K562 (cell line): ENCODE measurements at regions not wholly inside any gene's neighbourhood (a gene's known extent, or its start where the extent isn't known, plus 50 kb on each side); places are given as distances from the start of the nearest gene placed in this dataset.

ENCODE experiments used
- ATAC-seq: fragments of 200-7000 bp; cut with Tn5 transposase; 3 replicates; pipeline ENCODE4 v1.9.1; 2020; ENCODE audit warnings: moderate library complexity
- BruUV-seq: library from RNA; stranded (reverse); fragments of 400-500 nt; replicated peaks from 2 replicates; lab custom pipeline; 2021; lab: Mats Ljungman, UMichigan
- CTCF ChIA-PET: fragments of 300-600 bp; formaldehyde crosslinking; extraction: SDS; loops from one replicate; lab custom pipeline; 2021; ENCODE audit warnings: low intra/inter-chr PET ratio; lab: Yijun Ruan, JAX
- POLR2A ChIA-PET: fragments of 300-600, 350-650 bp; sonication (Branson Sonifier 250); formaldehyde crosslinking; extraction: SDS; loops from one replicate; lab custom pipeline; 2021; ENCODE audit warnings: antibody characterized with exemption, inconsistent platforms; lab: Yijun Ruan, JAX
- DNase-seq, 4 experiments: peaks; one replicate each; pipeline versions ENCODE4 v3.0.0 to v3.0.0-alpha.2; 2011 to 2018; ENCODE audit warnings: low spot score in 3 of 4, mixed read lengths in 3 of 4; ENCODE audit errors: extremely low read depth in 1 of 4
- FAIRE-seq: peaks from 2 replicates; lab custom pipeline; 2011; peaks lifted over from hg19 to GRCh38; lab: Jason Lieb, UNC
- H2AFZ ChIP-seq: 2 replicates; pipeline ENCODE4 v1.6.0; 2011; ENCODE audit warnings: low read depth, low read length, control low read depth, inconsistent platforms
- H3K27ac ChIP-seq: fragments of 200-600 bp; 3 replicates; pipeline ENCODE4 v1.8.0; 2011; ENCODE audit warnings: low read depth, mild to moderate bottlenecking, control low read depth, inconsistent platforms, low read length, moderate library complexity, mixed read lengths; ENCODE audit errors: extremely low read depth
- H3K27me3 ChIP-seq, 2 experiments: fragments of 300-600 bp in 1 of 2; 2 replicates in 1 of 2; 3 replicates in 1 of 2; pipeline versions ENCODE4 v1.6.0 to v1.8.0; 2011; ENCODE audit warnings: inconsistent platforms in 2 of 2, low read length in 2 of 2, mild to moderate bottlenecking in 1 of 2, mixed read lengths in 1 of 2, moderate library complexity in 1 of 2; ENCODE audit not compliant: control insufficient read depth in 2 of 2, insufficient read depth in 2 of 2
- H3K36me3 ChIP-seq: fragments of 300-600 bp; 3 replicates; pipeline ENCODE4 v1.8.0; 2011; ENCODE audit warnings: mild to moderate bottlenecking, low read length, inconsistent platforms; ENCODE audit not compliant: control insufficient read depth, insufficient read depth
- H3K4me1 ChIP-seq, 2 experiments: fragments of 200-600 bp in 1 of 2; replicated peaks in 1 of 2; 2 replicates in 1 of 2; 3 replicates in 1 of 2; pipeline versions ENCODE4 v1.5.1 to v1.8.0; 2011; ENCODE audit warnings: inconsistent platforms in 2 of 2, low read length in 2 of 2, mild to moderate bottlenecking in 1 of 2, mixed read lengths in 1 of 2, moderate library complexity in 1 of 2; ENCODE audit not compliant: control insufficient read depth in 2 of 2, insufficient read depth in 2 of 2
- H3K4me2 ChIP-seq: 2 replicates; pipeline ENCODE4 v1.6.1; 2011; ENCODE audit warnings: low read length, control low read depth, inconsistent platforms, mixed read lengths; ENCODE audit not compliant: insufficient read depth
- H3K4me3 ChIP-seq: fragments of 200-600 bp; sonication (generic), shearing (Covaris generic); 2 replicates; pipeline ENCODE4 v1.5.1; 2016; ENCODE audit warnings: control low read depth, inconsistent platforms
- H3K79me2 ChIP-seq: fragments of 200-600 bp; 3 replicates; pipeline ENCODE4 v1.8.0; 2011; ENCODE audit warnings: low read length, inconsistent platforms; ENCODE audit not compliant: control insufficient read depth, insufficient read depth
- H3K9ac ChIP-seq, 2 experiments: 2 replicates each; pipeline versions ENCODE4 v1.6.0 to v1.6.1; 2011; ENCODE audit warnings: low read depth in 2 of 2, low read length in 2 of 2, control low read depth in 1 of 2, inconsistent platforms in 1 of 2, mild to moderate bottlenecking in 1 of 2, mixed read lengths in 1 of 2; ENCODE audit not compliant: insufficient read depth in 1 of 2
- H3K9me1 ChIP-seq: one replicate; pipeline ENCODE4 v1.6.0; 2011; ENCODE audit warnings: inconsistent platforms, mild to moderate bottlenecking, low read length, moderate library complexity; ENCODE audit not compliant: control insufficient read depth, insufficient read depth
- H3K9me3 ChIP-seq: replicated peaks from 2 replicates; pipeline ENCODE4 v1.5.1; 2011; ENCODE audit warnings: low read depth, low read length, inconsistent platforms; ENCODE audit not compliant: control insufficient read depth, insufficient read depth
- H4K20me1 ChIP-seq: replicated peaks from 2 replicates; pipeline ENCODE4 v1.6.1; 2011; ENCODE audit warnings: low read length, inconsistent platforms, mixed read lengths; ENCODE audit not compliant: control insufficient read depth, insufficient read depth
- BCOR ChIP-seq: fragments of 450-650 bp; IDR thresholded peaks from 2 replicates; pipeline ENCODE4 v1.6.1; 2016
- ELF2 ChIP-seq: fragments of 250-450 bp; sonication (Bioruptor Pico); IDR thresholded peaks from 2 replicates; pipeline ENCODE4 v1.5.0; 2021; ENCODE audit warnings: mild to moderate bottlenecking
- FOXK2 ChIP-seq, 2 experiments: fragments of 450-650 bp; IDR thresholded peaks in 1 of 2; conservative IDR thresholded peaks in 1 of 2; 2 replicates each; pipeline ENCODE4 v1.6.1; 2016; ENCODE audit warnings: low read depth in 2 of 2, mild to moderate bottlenecking in 1 of 2
- KAT7 ChIP-seq: sonication (generic); formaldehyde crosslinking; IDR thresholded peaks from 2 replicates; pipeline ENCODE4 v1.8.0; 2022; ENCODE audit warnings: missing genetic modification reagents, mild to moderate bottlenecking, borderline replicate concordance
- MTA1 ChIP-seq: fragments of 450-650 bp; IDR thresholded peaks from 2 replicates; pipeline ENCODE4 v1.6.1; 2017; ENCODE audit warnings: borderline replicate concordance
- NCOA6 ChIP-seq: fragments of 450-650 bp; IDR thresholded peaks from 2 replicates; pipeline ENCODE4 v1.6.1; 2017; ENCODE audit warnings: mild to moderate bottlenecking
- RFX1 ChIP-seq: fragments of 450-650 bp; IDR thresholded peaks from 2 replicates; pipeline ENCODE4 v1.6.1; 2016; ENCODE audit warnings: mild to moderate bottlenecking, moderate library complexity
- ZC3H8 ChIP-seq: fragments of 450-650 bp; IDR thresholded peaks from 2 replicates; pipeline ENCODE4 v1.6.1; 2017
- ZNF197 ChIP-seq: fragments of 200-800 bp; sonication (Bioruptor generic); IDR thresholded peaks from 2 replicates; pipeline ENCODE4 v1.6.1; 2016; ENCODE audit warnings: low read depth, missing genetic modification characterization, missing compliant biosample characterization
- ZNF23 ChIP-seq: fragments of 250-450 bp; sonication (Bioruptor Pico); IDR thresholded peaks from 2 replicates; pipeline ENCODE4 v1.4.0; 2020; ENCODE audit warnings: mild to moderate bottlenecking
- ZNF3 ChIP-seq: fragments of 250-450 bp; sonication (Bioruptor Pico); IDR thresholded peaks from 2 replicates; pipeline ENCODE4 v1.5.0; 2021; ENCODE audit warnings: mild to moderate bottlenecking, moderate library complexity
- WGBS: fragments of 100-300 bp; shearing (Covaris generic); methylation state at CpG from one replicate; pipeline ENCODE4 v1.1.6; 2016; ENCODE audit warnings: low coverage, mixed read lengths; ENCODE audit not compliant: insufficient coverage; ENCODE audit errors: missing lambda C conversion rate; 5-methylcytosine and 5-hydroxymethylcytosine counted together
- in situ Hi-C: fragments of 300-500 bp; cut with MboI; formaldehyde crosslinking; loops from 4 replicates; pipeline ENCODE4 v1.15.0; 2018; ENCODE audit warnings: inconsistent platforms, mixed read lengths
- intact Hi-C: fragments of 100-400 bp; cut with micrococcal nuclease; formaldehyde crosslinking; loops from 2 replicates; pipeline ENCODE4 v1.14.2; 2022
- TF ChIP-seq, protein P1 (sequence below): fragments of 250-450 bp; sonication (Bioruptor Pico); IDR thresholded peaks from 2 replicates; pipeline ENCODE4 v1.5.0; 2021
- TF ChIP-seq, protein P2 (sequence below): fragments of 450-650 bp; formaldehyde crosslinking; IDR thresholded peaks from 2 replicates; pipeline ENCODE4 v1.4.0; 2020; ENCODE audit warnings: mild to moderate bottlenecking, mixed read lengths
- TF ChIP-seq, protein P3 (sequence below): fragments of 450-650 bp; IDR thresholded peaks from 2 replicates; pipeline ENCODE4 v1.6.1; 2016; ENCODE audit warnings: mild to moderate bottlenecking
- TF ChIP-seq, protein P4 (sequence below): IDR thresholded peaks from 3 replicates; pipeline ENCODE4 v1.6.1; 2011; ENCODE audit warnings: borderline replicate concordance, mild to moderate bottlenecking, moderate library complexity; ENCODE audit not compliant: insufficient read length; ENCODE audit errors: extremely low read depth

DNA sequence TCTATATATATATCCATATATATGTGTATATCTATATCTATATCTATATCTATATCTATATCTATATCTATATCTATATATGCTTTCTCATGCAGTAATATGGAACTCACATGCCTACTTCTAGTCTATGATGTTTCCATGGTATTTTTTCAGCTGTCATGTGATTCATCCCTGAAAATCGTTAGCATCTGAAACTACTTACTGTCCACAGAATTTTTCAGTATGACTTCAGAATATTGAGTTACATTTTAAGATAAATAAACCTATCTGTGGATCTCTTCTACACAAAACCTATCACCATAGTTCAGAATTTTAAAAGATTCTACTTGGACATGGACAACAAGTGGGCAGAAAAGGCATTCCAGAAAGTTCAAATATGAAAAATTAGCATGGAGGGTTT, 855.1 kb upstream of the INTU start:
- Histone ChIP-seq H3K27me3 (no peaks in the 10 kb centered on the region), H3K9me1 (no peaks in the 10 kb centered on the region), H3K27ac (peak overlapping the region; percentile 90; the same call in 2 of the 3 replicates), H3K9ac (peak overlapping the region in 1 of 2 experiments; percentile 82; a peak in 2 of 4 replicates), H3K79me2 (peaks cover 75% of the 10 kb centered on the region), H3K4me3 (peak overlapping the region; percentile 25), H2AFZ (no peak overlapping the region), H4K20me1 (no peaks in the 10 kb centered on the region), H3K4me1 (peaks cover 7 to 17% of the 10 kb centered on the region in 2 experiments), H3K4me2 (peak overlapping the region; percentile 20; the same call in 1 of the 2 replicates), H3K9me3 (no peaks in the 10 kb centered on the region; the same call in 1 of the 2 replicates), H3K36me3 (peaks cover 7% of the 10 kb centered on the region; the same call in 1 of the 3 replicates)
- ChIA-PET POLR2A (interaction anchor here (1.8 to 2.1 kb wide), 2 partner anchors 8 to 10 kb away, joined by 3 to 5 read pairs; no protein-coding TSS in a partner anchor), CTCF (no interaction called here)
- WGBS: 0% methylated on average over 1 of the region's 1 CpG
- in situ Hi-C loops: no loop called here
- BruUV-seq: no TSS peak
- intact Hi-C loops: no loop called here
- no peak for FAIRE-seq
- ATAC-seq: no peak
- DNase-seq: peak in 2 of 4 experiments; percentile 25 to 41
- TF ChIP-seq KAT7 (CRISPR knock-in tag) (no peak), FOXK2 (conservative IDR thresholded peaks at IDR 0.05 in 1 of 2, IDR thresholded peaks at IDR 0.05 in 1 of 2; ENCODE audit: low read depth in 2 of 2) (no peak), BCOR (no peak), NCOA6 (no peak), ZNF23 (no peak), ELF2 (CRISPR knock-in tag) (no peak), RFX1 (peak; percentile 29), ZC3H8 (no peak), ZNF3 (CRISPR knock-in tag) (no peak), ZNF197 (CRISPR knock-in tag) (no peak), MTA1 (no peak)
- TF ChIP-seq, protein P1, sequence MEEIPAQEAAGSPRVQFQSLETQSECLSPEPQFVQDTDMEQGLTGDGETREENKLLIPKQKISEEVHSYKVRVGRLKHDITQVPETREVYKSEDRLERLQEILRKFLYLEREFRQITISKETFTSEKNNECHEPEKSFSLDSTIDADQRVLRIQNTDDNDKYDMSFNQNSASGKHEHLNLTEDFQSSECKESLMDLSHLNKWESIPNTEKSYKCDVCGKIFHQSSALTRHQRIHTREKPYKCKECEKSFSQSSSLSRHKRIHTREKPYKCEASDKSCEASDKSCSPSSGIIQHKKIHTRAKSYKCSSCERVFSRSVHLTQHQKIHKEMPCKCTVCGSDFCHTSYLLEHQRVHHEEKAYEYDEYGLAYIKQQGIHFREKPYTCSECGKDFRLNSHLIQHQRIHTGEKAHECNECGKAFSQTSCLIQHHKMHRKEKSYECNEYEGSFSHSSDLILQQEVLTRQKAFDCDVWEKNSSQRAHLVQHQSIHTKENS (CRISPR knock-in tag): no peak
- TF ChIP-seq, protein P2, sequence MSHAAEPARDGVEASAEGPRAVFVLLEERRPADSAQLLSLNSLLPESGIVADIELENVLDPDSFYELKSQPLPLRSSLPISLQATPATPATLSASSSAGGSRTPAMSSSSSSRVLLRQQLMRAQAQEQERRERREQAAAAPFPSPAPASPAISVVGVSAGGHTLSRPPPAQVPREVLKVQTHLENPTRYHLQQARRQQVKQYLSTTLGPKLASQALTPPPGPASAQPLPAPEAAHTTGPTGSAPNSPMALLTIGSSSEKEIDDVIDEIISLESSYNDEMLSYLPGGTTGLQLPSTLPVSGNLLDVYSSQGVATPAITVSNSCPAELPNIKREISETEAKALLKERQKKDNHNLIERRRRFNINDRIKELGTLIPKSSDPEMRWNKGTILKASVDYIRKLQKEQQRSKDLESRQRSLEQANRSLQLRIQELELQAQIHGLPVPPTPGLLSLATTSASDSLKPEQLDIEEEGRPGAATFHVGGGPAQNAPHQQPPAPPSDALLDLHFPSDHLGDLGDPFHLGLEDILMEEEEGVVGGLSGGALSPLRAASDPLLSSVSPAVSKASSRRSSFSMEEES: peak; percentile 52
- TF ChIP-seq, protein P3, sequence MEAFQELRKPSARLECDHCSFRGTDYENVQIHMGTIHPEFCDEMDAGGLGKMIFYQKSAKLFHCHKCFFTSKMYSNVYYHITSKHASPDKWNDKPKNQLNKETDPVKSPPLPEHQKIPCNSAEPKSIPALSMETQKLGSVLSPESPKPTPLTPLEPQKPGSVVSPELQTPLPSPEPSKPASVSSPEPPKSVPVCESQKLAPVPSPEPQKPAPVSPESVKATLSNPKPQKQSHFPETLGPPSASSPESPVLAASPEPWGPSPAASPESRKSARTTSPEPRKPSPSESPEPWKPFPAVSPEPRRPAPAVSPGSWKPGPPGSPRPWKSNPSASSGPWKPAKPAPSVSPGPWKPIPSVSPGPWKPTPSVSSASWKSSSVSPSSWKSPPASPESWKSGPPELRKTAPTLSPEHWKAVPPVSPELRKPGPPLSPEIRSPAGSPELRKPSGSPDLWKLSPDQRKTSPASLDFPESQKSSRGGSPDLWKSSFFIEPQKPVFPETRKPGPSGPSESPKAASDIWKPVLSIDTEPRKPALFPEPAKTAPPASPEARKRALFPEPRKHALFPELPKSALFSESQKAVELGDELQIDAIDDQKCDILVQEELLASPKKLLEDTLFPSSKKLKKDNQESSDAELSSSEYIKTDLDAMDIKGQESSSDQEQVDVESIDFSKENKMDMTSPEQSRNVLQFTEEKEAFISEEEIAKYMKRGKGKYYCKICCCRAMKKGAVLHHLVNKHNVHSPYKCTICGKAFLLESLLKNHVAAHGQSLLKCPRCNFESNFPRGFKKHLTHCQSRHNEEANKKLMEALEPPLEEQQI: 0 out of 2 replicates have a peak, but pooled peaks have one; percentile 30
- TF ChIP-seq, protein P4, sequence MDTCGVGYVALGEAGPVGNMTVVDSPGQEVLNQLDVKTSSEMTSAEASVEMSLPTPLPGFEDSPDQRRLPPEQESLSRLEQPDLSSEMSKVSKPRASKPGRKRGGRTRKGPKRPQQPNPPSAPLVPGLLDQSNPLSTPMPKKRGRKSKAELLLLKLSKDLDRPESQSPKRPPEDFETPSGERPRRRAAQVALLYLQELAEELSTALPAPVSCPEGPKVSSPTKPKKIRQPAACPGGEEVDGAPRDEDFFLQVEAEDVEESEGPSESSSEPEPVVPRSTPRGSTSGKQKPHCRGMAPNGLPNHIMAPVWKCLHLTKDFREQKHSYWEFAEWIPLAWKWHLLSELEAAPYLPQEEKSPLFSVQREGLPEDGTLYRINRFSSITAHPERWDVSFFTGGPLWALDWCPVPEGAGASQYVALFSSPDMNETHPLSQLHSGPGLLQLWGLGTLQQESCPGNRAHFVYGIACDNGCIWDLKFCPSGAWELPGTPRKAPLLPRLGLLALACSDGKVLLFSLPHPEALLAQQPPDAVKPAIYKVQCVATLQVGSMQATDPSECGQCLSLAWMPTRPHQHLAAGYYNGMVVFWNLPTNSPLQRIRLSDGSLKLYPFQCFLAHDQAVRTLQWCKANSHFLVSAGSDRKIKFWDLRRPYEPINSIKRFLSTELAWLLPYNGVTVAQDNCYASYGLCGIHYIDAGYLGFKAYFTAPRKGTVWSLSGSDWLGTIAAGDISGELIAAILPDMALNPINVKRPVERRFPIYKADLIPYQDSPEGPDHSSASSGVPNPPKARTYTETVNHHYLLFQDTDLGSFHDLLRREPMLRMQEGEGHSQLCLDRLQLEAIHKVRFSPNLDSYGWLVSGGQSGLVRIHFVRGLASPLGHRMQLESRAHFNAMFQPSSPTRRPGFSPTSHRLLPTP: no peak
